ENCODE measurements at regions not wholly inside any gene's neighbourhood (a gene's known extent, or its start where the extent isn't known, plus 50 kb on each side); places are given as distances from the start of the nearest gene placed in this dataset.
A peak's percentile ranks its signal among the peaks of the same experiment; 100 is the strongest.
"Not testable (repeated sequence)": the region's sequence is repeated elsewhere in the genome, so short reads cannot be mapped to it uniquely, and the experiment has no call there.

- not testable (repeated sequence) for DNase-seq
Measured at GRCh38 chr4:142897518-142897917, 51.4 kb upstream of the INPP4B start.

- no peak for DNase-seq
Measured at GRCh38 chr4:142900622-142901021, 54.5 kb upstream of the INPP4B start.

- no peak for DNase-seq
Measured at GRCh38 chr4:142901166-142901662, 55.1 kb upstream of the INPP4B start.

- DNase-seq: not testable (repeated sequence)
Measured at GRCh38 chr4:142903617-142904016, 57.5 kb upstream of the INPP4B start.

GRCh38 chr4:142909908-142910307 is 63.8 kb upstream of the INPP4B start:
- no peak for DNase-seq

GRCh38 chr4:142913034-142913433 is 66.9 kb upstream of the INPP4B start:
- DNase-seq: no peak

- DNase-seq: no peak
Measured at GRCh38 chr4:142913461-142914030, 67.4 kb upstream of the INPP4B start.

- DNase-seq: no peak
Measured at GRCh38 chr4:142917678-142918077, 71.6 kb upstream of the INPP4B start.

GRCh38 chr4:142922720-142923119 is 76.6 kb upstream of the INPP4B start:
- DNase-seq: no peak

GRCh38 chr4:142923619-142924018 is 77.5 kb upstream of the INPP4B start:
- no peak for DNase-seq

GRCh38 chr4:142925161-142925560 is 79.1 kb upstream of the INPP4B start:
- no peak for DNase-seq

- no peak for DNase-seq
Measured at GRCh38 chr4:142927721-142928120, 81.6 kb upstream of the INPP4B start.

- no peak for DNase-seq
Measured at GRCh38 chr4:142929526-142929925, 83.4 kb upstream of the INPP4B start.

- no peak for DNase-seq
Measured at GRCh38 chr4:142933207-142933606, 87.1 kb upstream of the INPP4B start.

- peak; percentile 46 for DNase-seq
Measured at GRCh38 chr4:142940425-142941330, 94.6 kb upstream of the INPP4B start.

- no peak for DNase-seq
Measured at GRCh38 chr4:142944565-142944964, 98.5 kb upstream of the INPP4B start.

- DNase-seq: no peak
Measured at GRCh38 chr4:142952821-142953580, 106.9 kb upstream of the INPP4B start.

GRCh38 chr4:142954415-142954814 is 108.3 kb upstream of the INPP4B start:
- no peak for DNase-seq

- no peak for DNase-seq
Measured at GRCh38 chr4:142955501-142955900, 109.4 kb upstream of the INPP4B start.

- DNase-seq: no peak
Measured at GRCh38 chr4:142959173-142959572, 113.1 kb upstream of the INPP4B start.

- no peak for DNase-seq
Measured at GRCh38 chr4:142960126-142960525, 114.0 kb upstream of the INPP4B start.

GRCh38 chr4:142960867-142961644 is 115.0 kb upstream of the INPP4B start:
- DNase-seq: no peak

- no peak for DNase-seq
Measured at GRCh38 chr4:142961866-142962265, 115.8 kb upstream of the INPP4B start.

Measured in right forelimb (tissue), 1 donor.